GM04504 (cell line): ENCODE measurements at regions not wholly inside any gene's neighbourhood (a gene's known extent, or its start where the extent isn't known, plus 50 kb on each side); places are given as distances from the start of the nearest gene placed in this dataset.
"Not testable (repeated sequence)": the region's sequence is repeated elsewhere in the genome, so short reads cannot be mapped to it uniquely, and the experiment has no call there.

Experiments
- DNase-seq: peaks from one replicate; pipeline ENCODE4 v3.0.0-alpha.2; 2012; ENCODE audit warnings: low read depth

DNA sequence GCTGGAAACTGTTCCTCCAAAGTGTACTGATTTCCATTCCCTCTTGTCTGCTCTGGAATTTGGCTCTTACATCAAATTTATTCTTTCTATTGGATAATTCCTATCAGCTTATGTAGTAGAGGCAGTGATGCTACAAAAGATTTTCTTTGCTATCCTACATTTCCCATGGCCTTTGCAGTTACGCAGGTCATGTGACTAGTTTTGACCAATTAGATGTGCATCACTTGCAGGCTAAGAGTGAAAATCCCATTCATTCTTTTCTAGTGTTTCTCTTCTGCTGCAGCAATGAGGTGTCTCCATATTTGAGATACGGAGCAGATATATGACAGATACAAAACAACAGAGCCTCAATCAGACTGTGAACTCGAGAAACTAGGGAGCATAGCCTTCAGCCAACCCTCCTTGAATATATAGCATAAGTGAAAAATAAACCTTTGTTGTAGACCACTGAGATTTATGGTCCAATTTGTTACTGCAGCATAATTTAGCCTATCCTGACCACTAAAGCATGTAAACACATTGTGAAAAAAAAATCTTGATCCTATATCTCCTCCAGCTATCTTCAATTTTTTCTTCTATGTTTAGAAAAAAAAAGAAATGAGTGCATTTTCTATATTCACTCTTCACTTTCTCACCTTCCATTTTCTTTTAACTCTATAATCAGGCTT lies 102.0 kb downstream of the HNMT start:
- no peak for DNase-seq

GRCh38 chr2:138066841-138067240 lies 102.6 kb downstream of the HNMT start:
- no peak for DNase-seq

- DNase-seq = not testable (repeated sequence)
Measured at GRCh38 chr2:138068669-138069068, 104.4 kb downstream of the HNMT start.

GRCh38 chr2:138071042-138071719 lies 106.9 kb downstream of the HNMT start:
- DNase-seq = not testable (repeated sequence)

DNA sequence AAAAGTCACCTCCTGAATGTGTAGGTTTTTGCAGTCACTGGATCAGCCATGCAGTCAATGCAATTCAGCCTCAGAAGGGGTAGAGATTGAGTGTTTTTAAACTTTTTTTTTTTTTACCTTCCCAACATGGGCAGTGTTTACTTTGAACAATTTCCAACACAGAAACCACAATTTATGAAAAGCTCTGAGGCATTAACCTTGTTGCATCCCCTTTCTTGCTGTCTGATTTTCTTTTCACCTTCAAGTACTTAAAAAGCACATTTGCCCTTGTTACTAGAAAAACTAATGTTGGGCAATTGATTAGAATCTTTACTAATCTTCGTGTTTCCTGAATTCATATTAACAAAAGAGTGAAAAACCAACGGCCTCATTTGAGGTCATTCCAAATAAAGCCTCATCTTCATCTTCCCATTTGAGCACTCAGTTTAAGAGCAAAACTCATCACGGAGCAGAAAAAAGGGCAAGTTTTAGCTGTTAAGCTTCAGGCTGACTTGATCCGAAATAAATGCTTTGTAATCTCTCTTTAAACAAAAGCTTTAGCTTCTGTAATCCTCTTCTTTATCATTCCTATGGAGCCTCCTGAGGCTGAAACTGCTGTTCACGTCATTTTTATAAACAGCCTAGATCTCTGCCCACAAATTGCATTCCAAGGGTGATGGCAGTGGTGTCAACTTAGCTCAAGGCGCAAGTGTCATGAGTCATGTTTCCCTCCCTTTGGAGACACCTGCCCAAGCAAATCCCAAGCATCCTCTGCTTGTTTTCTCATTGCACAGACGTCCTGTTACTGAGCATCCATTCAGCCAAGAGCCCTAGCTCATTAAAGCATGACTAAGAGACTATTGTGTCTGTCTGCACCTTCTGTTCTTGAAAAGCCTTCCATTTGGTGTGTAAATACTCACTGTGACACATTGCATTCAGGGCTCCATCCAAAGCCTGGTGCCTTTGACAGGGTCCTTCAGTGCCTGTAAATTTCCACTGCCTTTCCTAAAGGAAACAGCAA lies 107.7 kb downstream of the HNMT start:
- DNase-seq = no peak

DNA sequence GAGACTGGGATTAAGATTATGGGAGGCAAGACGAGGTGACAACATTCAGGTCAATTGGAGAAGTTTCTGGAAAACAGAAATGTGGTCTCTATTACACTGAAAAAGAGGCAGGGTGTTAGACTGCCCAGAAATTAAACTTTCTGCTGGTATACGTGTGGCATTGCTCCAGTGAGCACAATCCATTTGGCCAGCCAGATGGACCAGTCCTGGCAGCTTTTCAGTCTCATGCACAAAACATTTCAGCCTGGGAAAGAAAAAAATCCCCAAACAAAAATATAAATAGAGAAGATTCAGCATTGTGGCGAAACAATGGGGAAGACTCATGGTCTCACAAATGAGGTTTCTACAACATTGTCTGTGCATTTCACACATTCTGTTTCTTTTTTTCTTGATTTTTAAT lies 113.9 kb downstream of the HNMT start:
- no peak for DNase-seq

GRCh38 chr2:138079976-138080375 lies 115.7 kb downstream of the HNMT start:
- DNase-seq = no peak

GRCh38 chr2:138081225-138082073 lies 117.2 kb downstream of the HNMT start:
- DNase-seq = no peak

- DNase-seq = no peak
Measured at GRCh38 chr2:138084206-138084605, 119.9 kb downstream of the HNMT start.

GRCh38 chr2:138085441-138085840 lies 121.2 kb downstream of the HNMT start:
- peak; percentile 17 for DNase-seq

DNA sequence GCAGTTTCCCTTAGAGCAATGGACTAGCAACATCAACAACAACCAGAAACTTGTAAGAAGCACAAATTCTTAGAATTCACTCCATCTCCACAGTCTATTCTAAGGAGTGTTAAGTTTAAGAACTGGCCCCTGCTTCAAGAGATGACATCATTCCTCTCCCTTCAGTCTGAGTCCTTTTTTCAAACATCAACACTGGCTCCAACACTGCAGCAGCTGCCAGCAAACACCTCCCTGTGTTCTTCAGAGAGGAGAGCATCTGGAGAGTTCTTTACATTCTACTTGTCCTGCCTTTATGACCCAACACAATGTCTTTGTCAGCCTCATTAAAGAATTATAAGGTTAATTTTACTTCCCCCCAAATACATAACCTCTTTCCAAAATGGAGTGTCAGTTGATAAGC lies 122.3 kb downstream of the HNMT start:
- DNase-seq = no peak

DNA sequence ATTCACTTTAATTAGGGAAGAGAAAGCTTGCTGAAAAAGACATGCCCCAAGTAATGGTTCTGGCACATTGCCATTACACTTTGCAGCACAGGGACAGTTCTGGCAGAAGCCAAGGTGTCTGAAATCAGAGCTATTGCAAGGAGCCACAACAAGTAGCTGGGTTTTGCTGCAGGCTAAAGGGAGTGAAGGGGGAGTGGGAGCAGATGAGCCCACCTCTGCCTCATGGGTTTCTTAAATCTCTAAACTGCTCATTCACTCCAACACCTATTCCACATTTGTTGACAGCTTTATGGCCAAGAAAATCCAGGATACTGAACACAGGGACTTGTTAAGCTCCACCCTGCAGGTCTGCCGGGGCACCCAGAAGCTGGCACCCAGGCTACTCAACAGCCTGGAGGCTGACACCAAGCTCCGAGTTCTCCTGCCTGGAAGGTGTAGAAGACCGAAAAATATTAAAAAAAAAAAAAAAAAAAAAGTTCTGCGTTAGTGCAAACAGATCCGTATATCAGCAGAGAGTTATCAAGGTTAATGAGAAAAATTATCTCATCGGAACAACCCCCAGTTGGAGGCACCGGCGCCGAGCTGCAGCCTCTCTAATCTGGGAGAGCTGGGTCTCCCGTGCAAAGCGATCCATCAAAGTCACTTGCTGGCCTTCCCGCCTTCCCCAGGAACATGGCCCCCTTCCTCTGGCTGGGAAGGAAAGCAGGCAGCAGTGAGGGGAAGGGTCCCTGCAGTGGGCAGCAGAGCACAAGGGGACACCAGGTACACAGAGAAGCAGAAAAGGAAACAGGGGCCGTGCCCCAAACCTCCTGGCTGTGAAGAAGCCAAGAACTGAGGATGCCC lies 123.7 kb downstream of the HNMT start:
- no peak for DNase-seq

DNA sequence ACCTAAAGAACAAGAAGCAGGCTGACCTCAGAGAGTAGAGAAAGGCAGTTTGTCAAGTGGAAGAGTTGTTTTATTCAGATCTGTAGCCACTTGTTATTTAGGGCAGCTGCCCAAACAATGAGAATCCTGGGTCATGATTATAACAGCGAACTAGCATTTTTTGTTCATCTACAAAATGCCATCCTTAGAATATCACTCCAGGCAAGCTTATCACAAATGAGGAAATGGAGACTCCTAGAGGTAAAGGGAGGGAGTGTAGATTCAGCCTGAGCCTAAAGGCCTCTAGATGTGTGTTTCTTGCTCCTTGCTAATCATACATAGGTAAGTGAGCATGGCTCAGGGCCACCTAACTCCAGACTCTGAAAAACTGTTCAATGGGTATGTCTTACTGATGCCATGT lies 126.1 kb downstream of the HNMT start:
- DNase-seq = peak; percentile 27

DNA sequence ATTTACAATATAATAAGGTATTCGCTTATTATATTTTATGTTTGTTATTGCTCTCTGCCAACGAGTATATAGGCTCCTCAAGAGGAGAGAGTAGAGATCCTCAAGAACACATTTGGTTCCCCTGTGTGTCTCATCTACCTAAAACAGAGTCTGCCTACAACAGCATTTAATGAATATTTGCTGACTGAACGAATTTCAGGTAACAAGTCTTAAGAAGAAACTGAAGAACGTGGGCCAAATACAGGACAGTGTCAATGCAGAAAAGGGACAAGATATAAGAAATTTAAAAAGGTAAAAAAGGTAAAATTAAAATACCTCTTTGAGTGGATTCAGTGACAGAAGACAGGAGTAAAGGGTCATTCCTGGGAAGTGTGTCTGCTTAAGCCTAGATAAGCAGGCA lies 129.2 kb downstream of the HNMT start:
- DNase-seq = no peak

DNA sequence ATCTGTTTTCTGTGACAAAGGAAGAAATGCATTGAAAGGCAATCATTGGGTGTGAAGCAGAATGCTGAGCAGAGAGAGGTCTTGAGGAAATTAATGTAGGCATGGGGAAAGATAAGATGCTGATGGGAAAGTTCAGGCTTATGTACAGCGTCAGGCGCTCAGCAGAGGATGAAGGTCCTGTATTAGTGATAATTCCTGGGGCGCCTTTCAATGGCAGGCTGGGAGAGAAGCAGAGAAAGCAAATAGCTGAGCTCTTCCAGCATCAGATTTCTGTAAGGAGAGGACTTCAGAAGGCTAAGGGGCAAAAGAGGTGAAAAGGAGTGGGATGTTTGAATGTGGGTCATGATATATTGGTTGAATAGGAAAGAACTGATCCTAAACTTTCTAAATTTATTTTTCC lies 129.8 kb downstream of the HNMT start:
- no peak for DNase-seq

DNA sequence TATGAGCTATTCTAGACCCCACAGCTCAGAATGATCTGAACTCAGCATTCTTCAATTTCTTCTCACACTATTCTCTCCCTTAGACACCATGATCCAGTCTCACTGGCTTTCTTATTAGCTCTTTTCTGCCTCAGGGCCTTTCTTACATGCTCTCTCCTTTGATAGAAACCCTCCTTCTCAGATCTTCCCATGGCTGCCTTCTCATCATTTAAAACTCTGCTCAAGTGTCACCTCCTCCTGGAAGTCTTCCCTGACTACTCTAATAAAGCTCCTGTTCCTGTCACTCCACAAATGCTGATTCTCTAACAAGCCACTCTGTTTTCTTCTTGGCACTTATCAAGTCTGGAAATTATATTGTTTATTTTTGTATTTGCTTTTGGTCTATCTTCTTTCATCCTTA lies 131.1 kb downstream of the HNMT start:
- DNase-seq = no peak

DNA sequence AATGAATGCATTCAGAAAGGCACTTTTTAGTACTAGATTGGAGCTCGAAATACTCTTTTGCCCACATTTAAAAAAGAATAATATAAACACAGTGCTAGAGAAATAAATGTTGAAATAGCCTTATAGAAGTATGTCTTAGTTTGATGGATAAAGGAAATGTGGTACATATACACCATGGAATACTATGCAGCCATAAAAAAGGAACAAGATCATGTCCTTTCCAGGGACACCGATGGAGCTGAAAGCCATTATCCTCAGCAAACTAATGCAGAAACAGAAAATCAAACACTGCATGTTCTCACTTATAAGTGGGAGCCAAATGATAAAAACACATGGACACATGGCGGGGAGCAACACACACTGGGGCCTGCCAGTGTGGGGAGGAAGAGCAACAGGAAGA lies 135.0 kb downstream of the HNMT start:
- DNase-seq = not testable (repeated sequence)

- no peak for DNase-seq
Measured at GRCh38 chr2:138101718-138102117, 137.4 kb downstream of the HNMT start.

DNA sequence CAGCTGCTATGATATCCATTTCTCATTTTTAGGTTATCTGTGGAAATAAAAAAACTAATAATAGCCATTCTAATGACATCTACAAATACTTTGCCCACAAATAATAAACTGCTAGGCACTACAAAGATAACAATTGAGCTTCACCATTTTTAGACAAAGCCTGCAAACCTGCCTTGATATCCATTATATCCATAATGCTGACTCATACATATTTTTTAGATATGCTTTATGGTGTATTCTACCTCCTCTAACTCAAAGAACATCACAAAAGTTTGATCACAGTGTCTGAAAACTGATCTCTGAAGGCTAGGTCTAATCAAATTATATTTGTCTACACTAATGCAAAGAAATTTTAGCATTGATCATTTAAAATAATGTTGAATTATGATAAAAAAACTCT lies 138.4 kb downstream of the HNMT start:
- no peak for DNase-seq

- no peak for DNase-seq
Measured at GRCh38 chr2:138103156-138103555, 138.9 kb downstream of the HNMT start.

- no peak for DNase-seq
Measured at GRCh38 chr2:138104071-138104470, 139.8 kb downstream of the HNMT start.
